Transverse colon (tissue), 3 donors: ENCODE measurements at regions not wholly inside any gene's neighbourhood (a gene's known extent, or its start where the extent isn't known, plus 50 kb on each side); places are given as distances from the start of the nearest gene placed in this dataset.

ENCODE experiments used
- EP300 ChIP-seq: sonication (generic); formaldehyde crosslinking; IDR thresholded peaks from one replicate; pipeline ENCODE4 v1.6.1; 2017; ENCODE audit warnings: antibody characterized with exemption, low read depth
- TF ChIP-seq, protein P1 (sequence below), 5 experiments: fragments of 200-600 bp in 3 of 5; fragments of 450-650 bp in 2 of 5; sonication (generic) in 3 of 5; IDR thresholded peaks; 1 replicate in 2 of 5; 2 replicates in 3 of 5; pipeline ENCODE4 v1.5.1; 2016 to 2017; ENCODE audit warnings: antibody characterized with exemption in 5 of 5, inconsistent platforms in 3 of 5, mild to moderate bottlenecking in 2 of 5, moderate library complexity in 1 of 5

DNA sequence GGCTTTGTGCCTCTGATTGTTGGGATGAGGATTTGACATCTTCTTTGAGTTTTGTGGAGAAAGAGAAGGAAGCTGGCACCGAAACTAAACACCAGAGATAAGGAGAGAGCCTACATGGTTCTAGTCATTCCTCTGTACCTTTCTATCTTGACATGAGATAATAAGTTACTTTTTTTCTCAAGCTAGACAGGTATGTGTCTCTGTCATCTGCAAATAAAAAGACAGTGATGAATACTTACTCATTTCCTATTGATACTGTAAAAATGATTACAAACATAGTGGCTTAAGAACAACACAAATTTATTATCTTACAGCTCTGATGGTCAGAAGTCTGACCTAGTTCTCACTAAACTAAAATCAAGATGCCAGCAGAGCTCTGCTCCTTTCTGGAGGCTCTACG lies 1391.2 kb downstream of the STIM2 start:
- TF ChIP-seq, protein P1, sequence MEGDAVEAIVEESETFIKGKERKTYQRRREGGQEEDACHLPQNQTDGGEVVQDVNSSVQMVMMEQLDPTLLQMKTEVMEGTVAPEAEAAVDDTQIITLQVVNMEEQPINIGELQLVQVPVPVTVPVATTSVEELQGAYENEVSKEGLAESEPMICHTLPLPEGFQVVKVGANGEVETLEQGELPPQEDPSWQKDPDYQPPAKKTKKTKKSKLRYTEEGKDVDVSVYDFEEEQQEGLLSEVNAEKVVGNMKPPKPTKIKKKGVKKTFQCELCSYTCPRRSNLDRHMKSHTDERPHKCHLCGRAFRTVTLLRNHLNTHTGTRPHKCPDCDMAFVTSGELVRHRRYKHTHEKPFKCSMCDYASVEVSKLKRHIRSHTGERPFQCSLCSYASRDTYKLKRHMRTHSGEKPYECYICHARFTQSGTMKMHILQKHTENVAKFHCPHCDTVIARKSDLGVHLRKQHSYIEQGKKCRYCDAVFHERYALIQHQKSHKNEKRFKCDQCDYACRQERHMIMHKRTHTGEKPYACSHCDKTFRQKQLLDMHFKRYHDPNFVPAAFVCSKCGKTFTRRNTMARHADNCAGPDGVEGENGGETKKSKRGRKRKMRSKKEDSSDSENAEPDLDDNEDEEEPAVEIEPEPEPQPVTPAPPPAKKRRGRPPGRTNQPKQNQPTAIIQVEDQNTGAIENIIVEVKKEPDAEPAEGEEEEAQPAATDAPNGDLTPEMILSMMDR (IDR thresholded peaks at IDR 0.05), result no peak
- no peak for TF ChIP-seq EP300
